GM23248 (cell line): ENCODE measurements at regions not wholly inside any gene's neighbourhood (a gene's known extent, or its start where the extent isn't known, plus 50 kb on each side); places are given as distances from the start of the nearest gene placed in this dataset.
"Not testable (repeated sequence)": the region's sequence is repeated elsewhere in the genome, so short reads cannot be mapped to it uniquely, and the experiment has no call there.

Experiments
- DNase-seq: peaks from one replicate; pipeline ENCODE4 v3.0.0-alpha.2; 2015
- H2AFZ ChIP-seq: fragments of 200-600 bp; sonication (generic); 2 replicates; pipeline ENCODE4 v1.6.1; 2016; ENCODE audit warnings: antibody characterized with exemption
- H3F3A ChIP-seq: fragments of 200-600 bp; sonication (generic); 2 replicates; pipeline ENCODE4 v1.6.1; 2016; ENCODE audit warnings: mild to moderate bottlenecking, antibody characterized with exemption, mixed run types; ENCODE audit not compliant: insufficient read depth
- H3K27ac ChIP-seq: fragments of 200-600 bp; sonication (generic); 2 replicates; pipeline ENCODE4 v1.5.1; 2016; ENCODE audit warnings: mild to moderate bottlenecking
- H3K27me3 ChIP-seq: fragments of 200-600 bp; sonication (generic); replicated peaks from 2 replicates; pipeline ENCODE4 v1.6.1; 2016; ENCODE audit warnings: mild to moderate bottlenecking; ENCODE audit not compliant: insufficient read depth
- H3K36me3 ChIP-seq: fragments of 200-600 bp; sonication (generic); 2 replicates; pipeline ENCODE4 v1.6.1; 2016; ENCODE audit warnings: low read depth, mild to moderate bottlenecking
- H3K4me1 ChIP-seq: fragments of 200-600 bp; sonication (generic); 2 replicates; pipeline ENCODE4 v1.6.1; 2016; ENCODE audit warnings: mild to moderate bottlenecking; ENCODE audit not compliant: insufficient read depth
- H3K4me2 ChIP-seq: fragments of 200-600 bp; sonication (generic); one replicate; pipeline ENCODE4 v1.6.1; 2016; ENCODE audit warnings: mild to moderate bottlenecking; ENCODE audit not compliant: unreplicated experiment
- H3K4me3 ChIP-seq: fragments of 200-600 bp; sonication (generic); 2 replicates; pipeline ENCODE4 v1.5.1; 2016; ENCODE audit warnings: mild to moderate bottlenecking
- H3K79me2 ChIP-seq: fragments of 200-600 bp; sonication (generic); 2 replicates; pipeline ENCODE4 v1.6.1; 2016; ENCODE audit warnings: mild to moderate bottlenecking; ENCODE audit not compliant: insufficient read depth
- H3K9ac ChIP-seq: fragments of 200-600 bp; sonication (generic); 2 replicates; pipeline ENCODE4 v1.6.1; 2016; ENCODE audit warnings: mild to moderate bottlenecking
- H3K9me2 ChIP-seq: fragments of 200-600 bp; sonication (generic); 2 replicates; pipeline ENCODE4 v1.6.1; 2016; ENCODE audit warnings: mixed run types, mild to moderate bottlenecking, moderate library complexity; ENCODE audit not compliant: insufficient read depth
- H3K9me3 ChIP-seq: fragments of 200-600 bp; sonication (generic); one replicate; pipeline ENCODE4 v1.6.1; 2017; ENCODE audit warnings: low read depth
- H4K20me1 ChIP-seq: fragments of 200-600 bp; sonication (generic); 2 replicates; pipeline ENCODE4 v1.6.0; 2016; ENCODE audit not compliant: insufficient read depth
- EZH2 ChIP-seq: fragments of 200-600 bp; sonication (generic); IDR thresholded peaks from 2 replicates; pipeline ENCODE4 v1.6.1; 2018; ENCODE audit warnings: antibody characterized with exemption, mild to moderate bottlenecking; ENCODE audit not compliant: insufficient read depth, poor library complexity, severe bottlenecking
- EZH2phosphoT487 ChIP-seq: fragments of 200-600 bp; sonication (generic); IDR thresholded peaks from 2 replicates; pipeline ENCODE4 v1.6.1; 2018; ENCODE audit warnings: antibody characterized with exemption, moderate library complexity, mild to moderate bottlenecking, low read depth; ENCODE audit not compliant: insufficient read depth
- WGBS, 2 experiments: methylation state at CpG; one replicate each; pipeline ENCODE4 v1.1.6; 2015 to 2017; ENCODE audit warnings: low lambda C conversion rate in 2 of 2, low coverage in 1 of 2; ENCODE audit errors: missing lambda C conversion rate in 2 of 2; 5-methylcytosine and 5-hydroxymethylcytosine counted together
- in situ Hi-C: fragments of 300-500 bp; cut with MboI; formaldehyde crosslinking; loops from 2 replicates; pipeline ENCODE4 v1.15.0; 2020

DNA sequence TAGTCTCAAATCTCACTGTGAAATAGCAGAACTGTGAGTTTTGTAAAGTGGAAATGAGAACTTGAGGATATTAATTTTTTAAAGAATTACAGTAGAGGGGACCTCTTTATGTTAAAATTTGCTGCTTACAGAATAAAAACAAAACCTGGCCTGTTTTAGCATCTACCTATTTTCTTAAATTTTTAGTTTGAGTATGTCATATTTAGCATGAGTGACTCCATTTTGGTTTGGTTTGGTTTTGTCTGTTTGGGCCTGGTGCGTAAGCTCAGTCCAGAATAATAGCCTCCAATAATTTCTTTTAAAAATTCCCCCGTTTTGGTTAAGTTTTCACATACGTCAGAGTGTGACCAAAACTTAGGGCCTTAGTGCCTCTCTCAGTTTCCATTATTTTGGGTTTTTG is 152.0 kb upstream of the ZNF92 start:
- H4K20me1 ChIP-seq, result no peaks in the 10 kb centered on the region
- DNase-seq, result no peak
- H3K9ac ChIP-seq, result no peak overlapping the region
- no peaks in the 10 kb centered on the region for H3K9me3 ChIP-seq
- no peak overlapping the region for H3K27ac ChIP-seq
- TF ChIP-seq EZH2phosphoT487 (no peak), EZH2 (no peak)
- H3K79me2 ChIP-seq, result no peaks in the 10 kb centered on the region
- no peaks in the 10 kb centered on the region for H3K27me3 ChIP-seq
- WGBS, 2 experiments, result 46 to 50% methylated on average over 3 of the region's 3 CpGs
- H2AFZ ChIP-seq, result no peak overlapping the region
- no peaks in the 10 kb centered on the region for H3K4me1 ChIP-seq
- H3K36me3 ChIP-seq, result no peaks in the 10 kb centered on the region
- H3K4me3 ChIP-seq, result no peak overlapping the region
- no peak overlapping the region for H3K4me2 ChIP-seq
- no peaks in the 10 kb centered on the region for H3K9me2 ChIP-seq
- in situ Hi-C loops, result no loop called here
- no peaks in the 10 kb centered on the region for H3F3A ChIP-seq

DNA sequence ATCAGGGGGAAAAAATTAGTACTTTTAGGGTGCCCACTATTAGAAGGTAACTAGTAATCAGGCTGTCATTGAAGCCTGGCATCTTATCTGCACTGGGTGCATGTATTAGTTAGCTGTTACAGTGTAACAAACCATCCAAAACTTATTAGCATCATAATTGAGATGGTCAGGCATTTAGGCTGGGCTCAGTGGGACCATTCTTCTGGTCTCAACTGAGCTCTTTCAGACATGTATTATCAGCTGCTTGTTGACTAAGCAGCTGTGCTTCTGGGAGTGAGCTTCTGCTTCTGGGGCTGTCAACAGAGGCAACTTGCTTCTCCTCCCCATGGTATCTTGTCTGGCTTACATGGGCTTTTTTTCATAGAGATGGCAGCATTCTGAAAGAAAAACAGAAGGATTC is 154.0 kb upstream of the ZNF92 start:
- no peak overlapping the region for H3K4me2 ChIP-seq
- no peak overlapping the region for H2AFZ ChIP-seq
- no peaks in the 10 kb centered on the region for H3K36me3 ChIP-seq
- no peaks in the 10 kb centered on the region for H4K20me1 ChIP-seq
- in situ Hi-C loops, result no loop called here
- DNase-seq, result no peak
- TF ChIP-seq EZH2 (no peak), EZH2phosphoT487 (no peak)
- no peak overlapping the region for H3K27ac ChIP-seq
- no peaks in the 10 kb centered on the region for H3F3A ChIP-seq
- no peak overlapping the region for H3K9ac ChIP-seq
- no peak overlapping the region for H3K4me3 ChIP-seq
- H3K27me3 ChIP-seq, result no peaks in the 10 kb centered on the region
- H3K9me3 ChIP-seq, result no peaks in the 10 kb centered on the region
- H3K79me2 ChIP-seq, result no peaks in the 10 kb centered on the region
- H3K9me2 ChIP-seq, result no peaks in the 10 kb centered on the region
- H3K4me1 ChIP-seq, result no peaks in the 10 kb centered on the region

DNA sequence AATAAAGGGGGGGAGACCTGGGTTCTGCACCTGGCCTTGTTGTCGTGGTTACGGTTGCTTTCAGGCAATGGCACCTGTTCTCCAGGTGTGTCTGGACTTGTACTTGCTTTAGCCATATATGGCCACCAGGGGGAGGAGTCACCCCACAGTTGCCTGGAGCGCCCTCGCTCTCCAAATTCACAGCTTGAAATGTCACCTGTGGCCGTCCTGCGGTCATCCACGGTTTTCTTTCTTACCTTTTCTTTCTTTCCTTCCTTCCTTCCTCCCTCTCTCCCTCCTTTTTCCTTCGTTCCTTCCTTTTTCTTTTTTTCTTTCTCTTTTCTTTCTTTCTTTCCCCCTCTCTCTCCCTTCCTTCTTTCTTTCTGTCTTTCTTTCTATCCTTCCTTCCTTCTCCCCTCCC is 157.2 kb upstream of the ZNF92 start:
- in situ Hi-C loops, result no loop called here
- Histone ChIP-seq H3F3A (no peaks in the 10 kb centered on the region), H3K9me3 (no peaks in the 10 kb centered on the region), H3K79me2 (no peaks in the 10 kb centered on the region), H3K27me3 (no peaks in the 10 kb centered on the region), H3K9me2 (no peaks in the 10 kb centered on the region), H2AFZ (no peak overlapping the region), H3K27ac (no peak overlapping the region), H3K36me3 (no peaks in the 10 kb centered on the region), H3K4me1 (no peaks in the 10 kb centered on the region), H4K20me1 (no peaks in the 10 kb centered on the region), H3K9ac (no peak overlapping the region), H3K4me3 (no peak overlapping the region), H3K4me2 (no peak overlapping the region)
- peak; percentile 57 for DNase-seq
- TF ChIP-seq EZH2phosphoT487 (no peak), EZH2 (no peak)
- 0 to 1% methylated on average over 7 to 8 of the region's 8 CpGs for WGBS, 2 experiments

DNA sequence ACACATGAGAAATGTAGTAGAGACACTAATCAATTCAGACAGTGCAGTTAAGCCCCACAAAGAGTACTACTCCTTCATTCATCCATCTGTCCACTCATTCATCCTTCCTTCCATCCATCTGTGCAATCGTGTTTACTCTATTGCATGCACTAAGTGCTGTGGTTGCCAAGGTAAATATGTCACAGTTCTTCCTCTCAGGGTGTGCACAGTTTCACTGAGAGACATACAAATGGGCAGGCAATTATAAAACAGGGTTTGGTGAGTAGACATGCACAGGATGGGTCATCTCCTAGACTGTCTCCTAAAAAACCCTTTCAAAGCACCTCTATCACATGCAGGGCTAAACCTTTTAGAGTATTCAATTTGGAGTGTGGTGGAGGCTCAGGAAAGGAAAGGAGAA is 160.4 kb upstream of the ZNF92 start:
- DNase-seq, H3K4me3 ChIP-seq, H3F3A ChIP-seq, H3K9ac ChIP-seq, H4K20me1 ChIP-seq, H3K27ac ChIP-seq, H2AFZ ChIP-seq, H3K9me2 ChIP-seq, H3K4me1 ChIP-seq, H3K9me3 ChIP-seq, H3K27me3 ChIP-seq, H3K79me2 ChIP-seq, H3K36me3 ChIP-seq, in situ Hi-C loops, H3K4me2 ChIP-seq: not testable (repeated sequence)
- 53 to 61% methylated on average over 1 of the region's 1 CpG for WGBS, 2 experiments

DNA sequence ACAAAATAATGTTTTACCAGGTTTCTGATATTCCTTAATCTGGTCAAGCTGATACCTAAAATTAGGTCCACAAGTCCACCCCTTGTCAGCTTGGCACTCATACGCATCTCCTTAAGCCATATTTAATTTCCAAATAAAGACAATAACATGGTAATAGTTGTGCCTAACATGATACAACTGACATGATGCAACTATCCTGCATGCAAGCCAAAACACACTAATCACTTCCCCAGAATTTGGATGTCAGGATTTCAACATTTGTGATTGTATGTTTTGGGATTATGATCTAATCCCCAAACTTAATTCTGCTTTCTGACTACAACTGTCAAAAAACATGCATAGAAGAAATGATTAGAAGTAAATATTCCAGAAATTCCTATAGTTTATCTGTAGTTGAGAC is 174.4 kb upstream of the ZNF92 start:
- H3K36me3 ChIP-seq, H3K4me3 ChIP-seq, in situ Hi-C loops, H3K9ac ChIP-seq, H3K9me2 ChIP-seq, H3K4me2 ChIP-seq, H3K4me1 ChIP-seq, DNase-seq, H2AFZ ChIP-seq, H3K27ac ChIP-seq, H3F3A ChIP-seq, H3K27me3 ChIP-seq, H3K9me3 ChIP-seq, H4K20me1 ChIP-seq, H3K79me2 ChIP-seq: not testable (repeated sequence)
- 40 to 57% methylated on average over 1 of the region's 1 CpG for WGBS, 2 experiments

DNA sequence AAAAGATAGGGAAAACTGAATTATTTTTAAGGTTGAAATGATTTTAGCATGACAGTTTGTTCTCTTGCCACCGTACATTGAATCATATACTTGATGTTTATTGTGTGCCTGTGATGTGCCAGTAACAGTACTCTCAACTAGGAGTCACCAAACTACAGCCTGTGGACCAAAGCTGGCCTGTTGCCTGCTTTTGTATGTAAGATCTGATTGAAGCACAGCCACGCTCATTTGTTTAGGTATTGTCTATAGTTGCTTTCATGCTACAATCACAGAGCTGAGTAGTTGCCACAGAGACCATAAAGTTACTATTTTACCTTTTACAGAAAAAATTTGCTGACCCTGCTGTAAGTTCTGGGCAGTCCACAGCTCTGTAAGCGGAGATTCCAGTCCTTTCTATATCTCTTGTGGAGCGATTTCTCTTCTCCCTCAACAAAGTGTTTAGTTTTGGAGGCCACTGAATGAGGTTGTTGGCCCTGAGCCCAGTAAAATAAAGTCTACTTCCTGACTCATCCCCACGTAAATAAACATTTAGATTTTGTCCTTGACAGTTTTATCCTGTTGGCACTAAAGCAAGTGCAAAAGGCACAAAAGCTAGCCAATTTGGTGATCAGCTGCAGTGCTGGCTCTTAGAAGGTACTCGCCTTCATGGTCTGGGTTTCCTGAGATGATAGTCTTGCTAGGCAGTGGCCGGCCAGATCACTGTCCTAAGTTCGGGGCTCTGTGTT is 180.2 kb upstream of the ZNF92 start:
- DNase-seq, H3K9me2 ChIP-seq, H3K27ac ChIP-seq, H3K79me2 ChIP-seq, H3F3A ChIP-seq, H3K4me1 ChIP-seq, H3K36me3 ChIP-seq, H3K4me2 ChIP-seq, H3K9ac ChIP-seq, H3K4me3 ChIP-seq, H2AFZ ChIP-seq, H3K27me3 ChIP-seq, in situ Hi-C loops, H4K20me1 ChIP-seq, H3K9me3 ChIP-seq: not testable (repeated sequence)
- WGBS, 2 experiments, result 29 to 42% methylated on average over 3 to 5 of the region's 8 CpGs

DNA sequence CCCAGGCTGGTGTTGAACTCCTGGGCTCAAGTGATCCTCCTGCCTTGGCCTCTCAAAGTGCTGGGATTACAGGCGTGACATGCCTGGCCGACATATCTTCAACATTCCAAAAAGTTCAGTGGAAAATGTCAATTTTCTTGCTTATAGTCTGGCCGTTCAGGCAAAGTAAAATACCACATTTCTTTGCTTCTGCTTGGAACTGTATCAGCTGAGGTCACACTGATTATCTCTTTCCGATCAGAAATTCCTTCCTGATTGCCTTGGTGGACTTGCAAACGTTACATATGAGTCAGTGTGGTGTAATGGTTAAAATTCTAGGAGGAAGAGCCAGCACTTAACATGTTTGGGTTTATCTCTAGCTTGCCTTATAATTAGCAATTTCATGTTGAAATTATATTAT is 170.6 kb upstream of the ERV3-1 start:
- H4K20me1 ChIP-seq, H3K4me2 ChIP-seq, H3K27ac ChIP-seq, H3K9me3 ChIP-seq, H3F3A ChIP-seq, H3K9me2 ChIP-seq, H3K79me2 ChIP-seq, H2AFZ ChIP-seq, in situ Hi-C loops, DNase-seq, H3K4me3 ChIP-seq, H3K9ac ChIP-seq, H3K27me3 ChIP-seq, H3K4me1 ChIP-seq, H3K36me3 ChIP-seq: not testable (repeated sequence)
- 24 to 26% methylated on average over 5 of the region's 5 CpGs for WGBS, 2 experiments
